Erythroblast (primary cell): ENCODE measurements at regions not wholly inside any gene's neighbourhood (a gene's known extent, or its start where the extent isn't known, plus 50 kb on each side); places are given as distances from the start of the nearest gene placed in this dataset.

ENCODE experiments used
- GATA1 ChIP-seq: IDR thresholded peaks from 2 replicates; pipeline ENCODE4 v1.6.1; 2011; ENCODE audit warnings: low read depth, mild to moderate bottlenecking, control low read depth, low read length, moderate library complexity
- POLR2A ChIP-seq: IDR thresholded peaks from 2 replicates; pipeline ENCODE4 v1.6.1; 2011; ENCODE audit warnings: mild to moderate bottlenecking, low read length

DNA sequence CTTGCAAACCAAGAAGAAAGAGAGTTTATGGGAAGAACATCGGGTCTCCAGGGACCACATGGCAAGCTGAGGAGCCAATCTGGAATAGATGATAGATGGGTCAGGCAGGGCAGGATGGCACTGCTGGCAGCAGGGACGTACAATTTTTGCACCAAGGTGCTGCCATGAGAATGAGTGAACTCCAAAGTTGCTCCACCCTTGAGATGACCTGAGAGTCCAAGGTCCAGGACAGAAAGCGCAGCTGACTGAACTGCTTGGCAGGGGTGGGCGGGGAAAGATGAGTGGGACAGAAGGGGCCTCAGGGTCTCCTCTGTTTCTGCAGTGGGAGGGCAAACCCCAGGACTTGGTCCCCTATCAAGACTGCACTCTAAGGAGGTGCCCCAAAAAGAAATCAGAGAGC is 136.7 kb upstream of the GSC start:
- TF ChIP-seq POLR2A: no peak
- TF ChIP-seq GATA1: no peak
